ENCODE measurements at regions not wholly inside any gene's neighbourhood (a gene's known extent, or its start where the extent isn't known, plus 50 kb on each side); places are given as distances from the start of the nearest gene placed in this dataset.
"Not testable (repeated sequence)": the region's sequence is repeated elsewhere in the genome, so short reads cannot be mapped to it uniquely, and the experiment has no call there.

GRCh38 chr7:138221388-138221787, 145.1 kb downstream of the AKR1D1 start:
- DNase-seq: not testable (repeated sequence)

DNA sequence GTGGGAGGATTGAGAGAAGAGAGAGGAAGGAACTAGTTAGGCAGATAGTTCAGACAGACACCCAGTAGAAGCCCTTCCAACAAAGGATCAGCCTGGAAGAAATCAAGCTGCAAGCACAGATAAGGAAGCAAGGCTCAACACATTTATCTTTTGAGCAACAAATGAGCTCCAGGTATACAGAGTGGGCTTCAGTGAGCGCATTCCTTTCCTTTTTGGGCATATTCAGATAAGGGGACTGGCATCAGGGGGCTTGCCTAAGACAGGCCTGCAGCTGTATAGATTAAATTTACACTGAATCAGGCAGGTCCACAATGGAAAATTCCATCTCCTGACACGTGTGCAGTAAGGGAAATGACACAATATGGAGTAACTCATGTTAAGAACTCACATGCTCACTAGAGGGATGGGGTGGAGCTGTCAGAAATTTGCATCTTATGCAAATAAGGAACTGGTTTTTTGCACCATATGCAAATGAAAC, 147.2 kb downstream of the AKR1D1 start:
- DNase-seq: no peak

GRCh38 chr7:138226001-138226476, 149.8 kb downstream of the AKR1D1 start:
- DNase-seq: peak; percentile 18

DNA sequence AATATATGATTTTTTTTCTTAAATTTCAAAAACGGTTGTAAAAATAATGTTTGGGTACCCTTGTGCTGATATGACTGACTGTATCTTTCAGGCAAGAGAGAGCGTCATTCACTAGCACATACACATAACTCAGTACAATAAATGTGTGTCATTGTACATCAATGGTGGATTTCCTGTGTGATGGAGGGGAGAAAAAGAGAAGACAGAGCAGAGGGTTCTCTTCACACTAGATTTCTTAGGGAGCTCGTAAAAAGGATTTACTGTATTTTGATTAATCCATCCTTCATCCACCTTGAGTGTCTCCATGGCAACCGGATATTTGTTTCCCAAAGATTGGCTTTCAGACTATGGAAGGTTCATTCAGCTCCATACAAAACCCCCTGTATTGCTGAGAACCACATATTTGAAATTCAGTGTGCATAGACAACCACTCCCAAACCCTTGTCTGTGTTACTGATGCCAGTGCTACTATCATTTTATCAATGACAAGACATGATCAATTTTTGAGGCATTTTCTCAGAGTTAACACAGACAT, 150.6 kb downstream of the AKR1D1 start:
- no peak for DNase-seq

- DNase-seq: no peak
These were observed 151.9 kb downstream of the AKR1D1 start for GRCh38 chr7:138228119-138228518.

- DNase-seq: no peak
These were observed 152.5 kb downstream of the AKR1D1 start for GRCh38 chr7:138228769-138229168.

DNA sequence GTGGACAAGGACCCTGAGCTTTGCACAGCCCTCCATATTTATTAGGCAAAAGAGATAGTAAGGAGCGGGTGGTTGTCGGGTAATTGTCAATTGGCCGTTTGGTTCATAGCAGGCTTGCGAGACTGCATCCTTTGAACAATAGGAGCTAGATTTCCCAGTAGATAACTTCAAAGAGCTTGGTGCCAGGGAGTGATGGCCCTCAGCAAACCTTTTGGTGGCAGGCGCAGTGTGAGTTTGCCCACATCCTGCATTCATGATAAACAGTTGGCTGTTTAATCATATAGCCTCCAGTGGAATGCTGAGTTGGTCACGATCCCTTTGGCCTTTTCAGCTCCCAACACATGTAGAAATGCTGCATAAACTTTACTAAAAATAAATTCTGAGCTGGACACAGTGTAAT, 156.9 kb downstream of the AKR1D1 start:
- DNase-seq: no peak

- DNase-seq: no peak
These were observed 158.9 kb downstream of the AKR1D1 start for GRCh38 chr7:138235207-138235606.

DNA sequence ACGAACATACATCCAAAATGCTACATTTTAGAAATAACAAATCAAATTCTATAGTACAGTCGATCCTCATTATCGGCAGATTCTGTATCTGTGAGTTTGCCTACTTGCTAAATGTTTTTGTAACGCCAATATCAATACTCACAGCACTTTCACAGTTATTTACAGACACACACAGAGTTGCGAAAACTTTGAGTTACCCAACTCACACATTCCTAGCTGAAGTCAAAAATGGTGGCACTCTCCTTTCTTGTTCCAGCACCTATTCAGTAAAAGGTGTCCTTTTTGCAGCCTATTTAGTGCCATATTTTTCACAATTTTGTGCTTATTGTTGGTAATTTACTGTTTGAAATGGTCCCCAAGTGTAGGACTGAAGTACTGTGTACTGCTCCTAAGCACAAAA, 161.7 kb downstream of the AKR1D1 start:
- DNase-seq: no peak

DNA sequence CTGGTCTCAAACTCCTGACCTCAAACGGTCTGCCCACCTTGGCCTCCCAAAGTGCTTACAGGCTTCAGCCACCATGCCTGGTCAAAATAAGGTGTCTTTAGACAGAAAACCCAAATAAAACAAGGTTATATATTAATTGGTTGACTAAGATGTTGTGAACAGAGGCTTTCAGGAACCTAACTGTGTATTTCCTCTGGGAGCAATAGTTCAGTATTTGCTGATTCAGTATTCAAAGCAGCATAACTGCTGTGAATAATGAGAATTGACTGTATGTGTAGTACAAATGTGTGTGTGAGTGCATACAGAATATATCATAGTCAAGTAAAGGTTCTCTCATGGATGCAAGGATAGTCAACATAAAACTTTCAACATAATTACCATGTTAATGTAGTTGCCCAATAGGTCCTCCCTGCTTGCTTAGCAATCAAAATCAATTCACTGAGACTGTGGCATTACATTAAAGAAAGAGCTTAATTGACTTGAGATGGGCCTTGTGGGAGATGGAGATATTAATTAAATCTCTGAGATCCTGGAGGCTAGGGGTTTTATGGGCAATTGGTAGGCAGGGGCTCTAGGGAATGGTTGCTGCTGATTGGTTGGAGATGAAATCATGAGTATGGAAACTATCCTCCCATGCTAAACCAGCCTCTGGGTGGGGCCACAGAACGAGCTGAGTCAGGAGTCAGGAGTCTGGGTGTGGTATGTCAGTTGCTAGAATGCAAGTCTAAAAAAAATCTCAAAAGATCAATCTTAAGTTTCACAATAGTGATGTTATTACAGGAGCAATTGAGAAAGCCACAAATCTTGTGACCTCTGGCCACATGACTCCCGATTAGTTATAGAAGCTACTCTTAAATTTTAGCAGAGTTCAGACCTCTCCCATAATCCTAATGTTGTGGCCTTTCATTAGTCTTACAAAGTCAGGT, 162.7 kb downstream of the AKR1D1 start:
- DNase-seq: peak; percentile 19

DNA sequence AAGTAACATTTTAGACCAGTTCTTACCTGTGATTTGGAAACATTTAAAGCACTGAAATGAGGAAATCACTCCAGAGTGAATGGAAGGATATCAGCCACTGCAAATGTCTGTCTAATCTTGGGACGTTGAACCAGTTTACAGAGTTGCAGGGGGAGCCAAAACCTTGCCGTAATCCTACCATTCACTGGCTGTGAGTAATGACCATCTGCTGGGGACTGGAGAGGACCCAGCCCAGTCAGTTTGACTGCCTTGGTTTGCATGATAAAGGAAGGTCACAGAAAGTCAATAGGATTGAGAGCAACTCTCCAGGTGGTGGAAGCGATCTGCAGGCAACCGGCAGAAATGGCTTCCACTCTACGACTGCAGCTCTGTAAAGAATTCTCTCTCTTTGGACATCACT, 167.2 kb downstream of the AKR1D1 start:
- no peak for DNase-seq

GRCh38 chr7:138243836-138244235, 167.6 kb downstream of the AKR1D1 start:
- DNase-seq: no peak

DNA sequence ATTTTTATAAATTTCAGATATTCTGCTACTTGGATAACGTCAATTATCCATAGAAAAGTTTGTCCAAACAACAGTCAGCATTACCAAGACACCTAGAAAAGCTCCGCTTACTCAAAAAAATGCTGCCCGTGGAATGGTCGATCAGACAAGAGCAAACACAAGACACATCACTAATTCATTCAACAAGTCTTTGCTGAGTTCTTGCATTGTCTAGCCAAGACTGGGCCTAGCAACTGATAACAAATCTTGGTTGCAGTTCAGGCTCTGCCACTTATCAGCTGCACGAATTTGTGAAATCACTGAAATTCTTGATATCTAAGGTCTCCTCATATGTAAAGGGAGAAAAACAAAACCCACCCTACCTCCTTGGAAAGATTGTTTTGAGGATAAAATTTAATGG, 168.3 kb downstream of the AKR1D1 start:
- DNase-seq: no peak

GRCh38 chr7:138245216-138245615, 169.0 kb downstream of the AKR1D1 start:
- DNase-seq: no peak

GRCh38 chr7:138245682-138246081, 169.4 kb downstream of the AKR1D1 start:
- DNase-seq: no peak

- DNase-seq: no peak
These were observed 170.2 kb downstream of the AKR1D1 start for GRCh38 chr7:138246428-138246827.

DNA sequence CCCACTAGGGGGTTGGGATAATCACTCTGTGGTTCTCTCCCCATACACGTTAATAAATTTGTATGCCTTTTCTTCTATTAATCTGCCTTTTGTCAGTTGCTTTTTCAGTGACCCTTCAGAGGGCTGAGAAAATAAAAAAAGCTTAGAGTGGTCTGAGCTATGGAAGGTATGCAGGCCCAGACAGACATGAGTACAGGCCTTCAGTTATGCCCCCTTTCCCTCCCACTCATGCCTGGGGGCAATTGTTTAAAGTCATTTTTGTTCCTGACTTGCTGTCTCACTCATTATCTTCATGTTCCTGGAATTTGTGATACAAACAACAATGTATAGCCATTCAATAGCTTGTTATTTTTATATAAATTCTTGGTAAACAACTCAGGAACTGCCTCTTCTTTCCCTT, 170.8 kb downstream of the AKR1D1 start:
- no peak for DNase-seq

DNA sequence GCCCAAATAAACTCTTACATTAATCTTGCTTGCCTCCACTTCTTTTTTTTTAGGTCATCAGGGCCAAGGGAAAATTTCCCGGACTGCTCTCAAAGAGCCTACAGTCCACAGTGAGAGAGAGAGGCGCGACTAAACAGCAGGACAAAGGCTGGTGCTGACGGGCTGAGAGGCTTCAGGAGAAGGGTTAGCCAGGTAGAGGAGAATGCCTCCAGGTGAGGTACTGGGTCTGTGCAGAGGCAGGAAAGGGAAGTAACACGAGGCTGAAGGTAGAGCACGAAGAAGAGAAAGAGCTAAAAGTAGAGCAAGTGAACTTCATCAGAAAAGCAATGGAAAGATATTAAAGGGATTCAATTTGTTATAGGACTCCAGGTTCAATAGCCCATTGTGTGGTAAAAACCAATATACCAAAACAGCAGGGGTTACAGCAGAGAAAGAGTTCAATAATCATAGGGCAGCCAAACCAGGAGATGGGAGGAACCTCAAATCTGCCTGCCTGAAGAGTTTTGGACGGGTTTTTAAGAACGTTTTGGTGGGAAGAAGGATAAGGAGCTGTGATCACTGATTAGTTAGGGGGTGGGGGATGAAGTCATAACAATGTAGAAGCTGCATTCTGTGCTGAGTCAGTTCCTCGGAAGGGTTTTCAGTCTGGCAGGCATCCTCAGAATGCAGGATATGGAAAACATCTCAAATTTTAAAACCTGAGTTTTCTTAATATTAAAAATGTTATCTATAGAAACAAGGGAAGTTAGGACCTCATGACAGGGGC, 171.5 kb downstream of the AKR1D1 start:
- DNase-seq: no peak

GRCh38 chr7:138248609-138249008, 172.3 kb downstream of the AKR1D1 start:
- DNase-seq: no peak

DNA sequence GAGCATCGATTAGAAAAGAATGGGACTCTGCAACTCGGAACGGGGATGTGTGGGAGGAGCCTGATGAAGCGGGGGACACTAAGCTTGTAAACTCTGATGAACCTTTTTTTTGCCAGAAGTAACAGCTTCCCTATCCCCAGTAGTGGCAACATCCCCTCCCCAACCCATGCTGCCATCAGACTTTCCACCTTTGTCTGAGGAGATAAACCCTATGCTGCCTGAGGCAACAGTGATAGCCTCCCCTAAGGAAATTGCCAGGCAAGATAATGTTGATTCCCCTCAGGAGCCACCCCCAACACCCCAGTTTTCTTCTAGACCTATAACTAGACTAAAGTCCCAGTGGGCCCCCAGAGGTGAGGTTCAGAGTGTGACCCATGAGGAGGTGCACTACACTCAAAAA, 173.7 kb downstream of the AKR1D1 start:
- no peak for DNase-seq

DNA sequence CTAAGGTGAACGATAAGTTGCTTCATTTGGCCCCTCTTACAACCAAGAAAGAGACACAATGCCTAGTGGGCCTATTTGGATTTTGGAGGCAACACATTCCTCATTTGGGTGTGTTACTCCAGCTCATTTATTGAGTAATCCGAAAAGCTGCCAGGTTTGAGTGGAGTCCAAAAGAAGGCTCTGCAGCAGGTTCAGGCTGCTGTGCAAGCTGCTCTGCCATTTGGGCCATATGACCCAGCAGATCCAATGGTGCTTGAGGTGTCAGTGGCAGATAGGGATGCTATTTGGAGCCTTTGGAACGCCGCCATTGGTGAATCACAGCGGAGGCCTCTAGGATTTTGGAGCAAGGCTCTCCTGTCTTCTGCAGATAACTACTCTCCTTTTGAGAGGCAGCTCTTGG, 176.4 kb downstream of the AKR1D1 start:
- not testable (repeated sequence) for DNase-seq

- no peak for DNase-seq
These were observed 178.2 kb downstream of the AKR1D1 start for GRCh38 chr7:138254444-138254843.

GRCh38 chr7:138257459-138258196, 181.4 kb downstream of the AKR1D1 start:
- DNase-seq: no peak

All from HCEC 1CT (cell line).